GM12878 (cell line): ENCODE measurements at regions not wholly inside any gene's neighbourhood (a gene's known extent, or its start where the extent isn't known, plus 50 kb on each side); places are given as distances from the start of the nearest gene placed in this dataset.

Experiments used
- ATAC-seq: fragments of 200-7000 bp; cut with Tn5 transposase; 3 replicates; pipeline ENCODE4 v1.9.1; 2020; ENCODE audit warnings: mild to moderate bottlenecking, moderate library complexity
- BruUV-seq: library from RNA; stranded (reverse); fragments of 400-500 nt; replicated peaks from 2 replicates; lab custom pipeline; 2021; lab: Mats Ljungman, UMichigan
- CTCF ChIA-PET: fragments of 300-600 bp; sonication (Branson Sonifier 250); formaldehyde crosslinking; extraction: SDS; loops from one replicate; lab custom pipeline; 2021; ENCODE audit warnings: inconsistent platforms; lab: Yijun Ruan, JAX
- POLR2A ChIA-PET: fragments of 350-600 bp; formaldehyde crosslinking; extraction: SDS; loops from one replicate; lab custom pipeline; 2021; ENCODE audit warnings: inconsistent platforms; lab: Charles Lee
- RAD21 ChIA-PET: fragments of 300-600 bp; sonication (Branson Sonifier 250); formaldehyde crosslinking; loops from one replicate; lab custom pipeline; 2023; ENCODE audit warnings: antibody characterized with exemption; ENCODE audit not compliant: unreplicated experiment; lab: Charles Lee
- SMC1A ChIA-PET: fragments of 300-600 bp; sonication (Branson Sonifier 250); formaldehyde crosslinking; loops from one replicate; lab custom pipeline; 2023; ENCODE audit not compliant: unreplicated experiment, uncharacterized antibody; lab: Charles Lee
- DNase-seq: peaks from one replicate; pipeline ENCODE4 v3.0.0-alpha.2; 2011; ENCODE audit warnings: low read depth, low spot score
- FAIRE-seq: peaks from 3 replicates; lab custom pipeline; 2011; peaks lifted over from hg19 to GRCh38; lab: Jason Lieb, UNC
- H2AFZ ChIP-seq: 2 replicates; pipeline ENCODE4 v1.6.0; 2011; ENCODE audit warnings: low read depth, low read length, control low read depth; ENCODE audit not compliant: control insufficient read depth
- H3K27ac ChIP-seq: 2 replicates; pipeline ENCODE4 v1.5.1; 2011; ENCODE audit warnings: control low read depth; ENCODE audit not compliant: control insufficient read depth, insufficient read depth
- H3K27me3 ChIP-seq, 2 experiments: replicated peaks in 1 of 2; 2 replicates each; pipeline versions ENCODE4 v1.6.0 to v1.6.1; 2011; ENCODE audit warnings: low read length in 1 of 2; ENCODE audit not compliant: control insufficient read depth in 2 of 2, insufficient read depth in 2 of 2
- H3K36me3 ChIP-seq, 2 experiments: 2 replicates each; pipeline ENCODE4 v1.5.1; 2011; ENCODE audit warnings: low read length in 1 of 2; ENCODE audit not compliant: control insufficient read depth in 2 of 2, insufficient read depth in 2 of 2
- H3K4me1 ChIP-seq: 2 replicates; pipeline ENCODE4 v1.6.1; 2011; ENCODE audit warnings: mild to moderate bottlenecking, low read length, moderate library complexity, mixed read lengths; ENCODE audit not compliant: control insufficient read depth, insufficient read depth
- H3K4me2 ChIP-seq: 2 replicates; pipeline ENCODE4 v1.6.0; 2011; ENCODE audit warnings: control low read depth; ENCODE audit not compliant: control insufficient read depth, insufficient read depth
- H3K4me3 ChIP-seq: fragments of 200-600 bp; sonication (generic); 2 replicates; pipeline ENCODE4 v1.5.1; 2016
- H3K79me2 ChIP-seq: 2 replicates; pipeline ENCODE4 v1.6.0; 2011; ENCODE audit warnings: low read length; ENCODE audit not compliant: control insufficient read depth, insufficient read depth
- H3K9ac ChIP-seq: 2 replicates; pipeline ENCODE4 v1.8.0; 2011; ENCODE audit warnings: low read length, control low read depth, mixed read lengths; ENCODE audit not compliant: control insufficient read depth, insufficient read depth
- H3K9me3 ChIP-seq: replicated peaks from 3 replicates; pipeline ENCODE4 v1.5.1; 2011; ENCODE audit warnings: mild to moderate bottlenecking, low read length; ENCODE audit not compliant: control insufficient read depth, insufficient read depth
- H4K20me1 ChIP-seq: 2 replicates; pipeline ENCODE4 v1.6.0; 2011; ENCODE audit not compliant: control insufficient read depth, insufficient read depth
- CBFB ChIP-seq: IDR thresholded peaks from 2 replicates; pipeline ENCODE4 v1.6.1; 2016; ENCODE audit warnings: antibody characterized with exemption, low read depth
- E2F8 ChIP-seq: fragments of 450-650 bp; IDR thresholded peaks from 2 replicates; pipeline ENCODE4 v1.6.1; 2018; ENCODE audit warnings: mild to moderate bottlenecking, low read depth, moderate library complexity; ENCODE audit not compliant: partially characterized antibody
- E4F1 ChIP-seq: fragments of 450-650 bp; IDR thresholded peaks from 2 replicates; pipeline ENCODE4 v1.6.1; 2018; ENCODE audit warnings: borderline replicate concordance, mild to moderate bottlenecking; ENCODE audit not compliant: partially characterized antibody
- GABPA ChIP-seq: IDR thresholded peaks from 2 replicates; pipeline ENCODE4 v1.6.1; 2014; ENCODE audit warnings: antibody characterized with exemption, low read depth, mild to moderate bottlenecking, inconsistent platforms
- HCFC1 ChIP-seq: fragments of 150-350 bp; IDR thresholded peaks from 2 replicates; pipeline ENCODE4 v1.6.1; 2014; ENCODE audit warnings: low read length
- NBN ChIP-seq: fragments of 450-650 bp; IDR thresholded peaks from 2 replicates; pipeline ENCODE4 v1.6.1; 2016
- PRDM15 ChIP-seq: fragments of 450-650 bp; formaldehyde crosslinking; IDR thresholded peaks from 2 replicates; pipeline ENCODE4 v1.4.0; 2020; ENCODE audit warnings: mild to moderate bottlenecking, moderate library complexity
- SIN3A ChIP-seq: IDR thresholded peaks from 2 replicates; pipeline ENCODE4 v1.6.1; 2012; ENCODE audit warnings: low read depth, low read length, improper control_type of control experiment
- SMAD5 ChIP-seq: IDR thresholded peaks from 2 replicates; pipeline ENCODE4 v1.6.1; 2016; ENCODE audit warnings: antibody characterized with exemption, low read depth
- ZNF592 ChIP-seq: fragments of 450-650 bp; IDR thresholded peaks from 2 replicates; pipeline ENCODE4 v1.6.1; 2017; ENCODE audit warnings: mild to moderate bottlenecking, moderate library complexity
- WGBS: methylation state at CpG from one replicate; pipeline ENCODE4 v1.1.6; 2016; ENCODE audit warnings: low lambda C conversion rate; ENCODE audit not compliant: insufficient replicate concordance, insufficient coverage; ENCODE audit errors: missing lambda C conversion rate; 5-methylcytosine and 5-hydroxymethylcytosine counted together
- in situ Hi-C: fragments of 300-500 bp; cut with MboI; formaldehyde crosslinking; loops from 9 replicates; pipeline ENCODE4 v1.14.3; 2018; ENCODE audit warnings: mixed read lengths
- intact Hi-C: fragments of 100-400 bp; cut with micrococcal nuclease; formaldehyde crosslinking; loops from one replicate; pipeline ENCODE4 v1.14.2; 2022; ENCODE audit not compliant: unreplicated experiment

GRCh38 chr5:54760182-54760935 is 225.0 kb downstream of the ESM1 start:
- H3K9ac ChIP-seq = no peak overlapping the region
- no peaks in the 10 kb centered on the region for H3K36me3 ChIP-seq
- ChIA-PET CTCF (no interaction called here), RAD21 (no interaction called here), SMC1A (interaction anchor here (1.0 to 1.1 kb wide), 2 partner anchors 10 to 14 kb away, joined by 3 read pairs; no protein-coding TSS in a partner anchor), POLR2A (no interaction called here)
- DNase-seq (no peak), ATAC-seq (no peak), FAIRE-seq (no peak)
- no TSS peak for BruUV-seq
- intact Hi-C loops (no loop called here), in situ Hi-C loops (no loop called here)
- H3K27ac ChIP-seq = no peak overlapping the region
- H3K4me2 ChIP-seq = no peak overlapping the region
- peaks cover 6% of the 10 kb centered on the region; the same call in 1 of the 2 replicates for H3K4me1 ChIP-seq
- 35% methylated on average over 6 of the region's 6 CpGs for WGBS
- no peaks in the 10 kb centered on the region for H3K9me3 ChIP-seq
- no peak overlapping the region for H3K4me3 ChIP-seq
- no peaks in the 10 kb centered on the region for H3K79me2 ChIP-seq
- H4K20me1 ChIP-seq = no peaks in the 10 kb centered on the region
- no peak overlapping the region for H2AFZ ChIP-seq
- no peaks in the 10 kb centered on the region for H3K27me3 ChIP-seq
- TF ChIP-seq CBFB = no peak
- no peak for TF ChIP-seq SIN3A
- no peak for TF ChIP-seq HCFC1
- TF ChIP-seq ZNF592 = no peak
- no peak for TF ChIP-seq GABPA
- TF ChIP-seq SMAD5 = no peak
- no peak for TF ChIP-seq E2F8
- TF ChIP-seq PRDM15 (CRISPR knock-in tag) = no peak
- TF ChIP-seq E4F1 = no peak
- no peak for TF ChIP-seq NBN
